HG03280 (cell line): ENCODE measurements at regions not wholly inside any gene's neighbourhood (a gene's known extent, or its start where the extent isn't known, plus 50 kb on each side); places are given as distances from the start of the nearest gene placed in this dataset.

ENCODE experiments used
- ATAC-seq: cut with Tn5 transposase; IDR thresholded peaks from one replicate; pipeline ENCODE4 v1.9.1; 2021; ENCODE audit warnings: mild to moderate bottlenecking, moderate library complexity; ENCODE audit not compliant: unreplicated experiment

- ATAC-seq, result no peak
Observed at GRCh38 chr6:47934023-47934422, 152.2 kb downstream of the OPN5 start.

- ATAC-seq, result no peak
Observed at GRCh38 chr6:47932575-47932974, 150.7 kb downstream of the OPN5 start.

- ATAC-seq, result no peak
Observed at GRCh38 chr6:47924001-47924400, 142.2 kb downstream of the OPN5 start.

- ATAC-seq, result no peak
Observed at GRCh38 chr6:47922391-47922790, 140.6 kb downstream of the OPN5 start.

GRCh38 chr6:47919875-47920274 lies 138.0 kb downstream of the OPN5 start:
- no peak for ATAC-seq

- ATAC-seq, result no peak
Observed at GRCh38 chr6:47917811-47918210, 136.0 kb downstream of the OPN5 start.

- ATAC-seq, result no peak
Observed at GRCh38 chr6:47917202-47917601, 135.4 kb downstream of the OPN5 start.

- ATAC-seq, result no peak
Observed at GRCh38 chr6:47915017-47915416, 133.2 kb downstream of the OPN5 start.

GRCh38 chr6:47908271-47908670 lies 126.4 kb downstream of the OPN5 start:
- ATAC-seq, result no peak

GRCh38 chr6:47905717-47906116 lies 123.9 kb downstream of the OPN5 start:
- no peak for ATAC-seq

GRCh38 chr6:47897247-47897646 lies 115.4 kb downstream of the OPN5 start:
- ATAC-seq, result no peak

GRCh38 chr6:47890326-47890875 lies 108.6 kb downstream of the OPN5 start:
- no peak for ATAC-seq

- ATAC-seq, result no peak
Observed at GRCh38 chr6:47879015-47879414, 97.2 kb downstream of the OPN5 start.
